ENCODE measurements at regions not wholly inside any gene's neighbourhood (a gene's known extent, or its start where the extent isn't known, plus 50 kb on each side); places are given as distances from the start of the nearest gene placed in this dataset.

- peak; percentile 62 for DNase-seq (ENCODE audit: extremely low spot score)
- ChIA-PET CTCF (interaction anchor here (0.7 kb wide), 1 partner anchor 342 kb away, joined by 3 read pairs; no protein-coding TSS in a partner anchor), POLR2A (no interaction called here)
- TF ChIP-seq LEF1 (IDR thresholded peaks at IDR 0.05; ENCODE audit: borderline replicate concordance) (no peak), L3MBTL2 (conservative IDR thresholded peaks at IDR 0.05) (peak; percentile 49; the same call in 1 of the 2 replicates)
- TF ChIP-seq, protein P1, sequence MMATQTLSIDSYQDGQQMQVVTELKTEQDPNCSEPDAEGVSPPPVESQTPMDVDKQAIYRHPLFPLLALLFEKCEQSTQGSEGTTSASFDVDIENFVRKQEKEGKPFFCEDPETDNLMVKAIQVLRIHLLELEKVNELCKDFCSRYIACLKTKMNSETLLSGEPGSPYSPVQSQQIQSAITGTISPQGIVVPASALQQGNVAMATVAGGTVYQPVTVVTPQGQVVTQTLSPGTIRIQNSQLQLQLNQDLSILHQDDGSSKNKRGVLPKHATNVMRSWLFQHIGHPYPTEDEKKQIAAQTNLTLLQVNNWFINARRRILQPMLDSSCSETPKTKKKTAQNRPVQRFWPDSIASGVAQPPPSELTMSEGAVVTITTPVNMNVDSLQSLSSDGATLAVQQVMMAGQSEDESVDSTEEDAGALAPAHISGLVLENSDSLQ (IDR thresholded peaks at IDR 0.05): peak; percentile 55; the same call in 1 of the 2 replicates
Measured at GRCh38 chr18:70464343-70465114, 175.7 kb downstream of the SOCS6 start.

DNA sequence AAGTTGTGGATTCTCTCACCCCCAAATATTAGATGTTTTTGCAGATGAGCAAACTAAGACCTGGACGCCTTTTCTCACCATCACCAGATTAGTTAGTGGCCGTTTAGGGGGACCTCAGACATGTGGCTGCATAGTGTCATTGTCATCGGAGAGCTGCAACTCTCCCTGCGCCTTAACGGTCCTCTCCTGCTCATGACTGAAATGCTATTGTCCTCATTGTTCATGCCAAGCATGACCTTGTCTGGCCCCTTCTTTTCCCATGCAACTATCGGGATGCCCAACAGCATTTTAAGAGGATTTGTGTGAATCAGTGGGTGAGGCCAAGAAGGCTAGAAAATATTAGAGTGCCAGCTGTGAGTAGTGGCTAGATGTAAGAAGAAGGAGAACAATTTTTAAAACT lies 174.2 kb downstream of the SOCS6 start:
- ChIA-PET POLR2A (no interaction called here), CTCF (no interaction called here)
- TF ChIP-seq TARDBP (IDR thresholded peaks at IDR 0.05): no peak
- no peak for TF ChIP-seq SP1 (IDR thresholded peaks at IDR 0.05)
- TF ChIP-seq, protein P1 (IDR thresholded peaks at IDR 0.05): no peak
- no peak for TF ChIP-seq CTBP1 (IDR thresholded peaks at IDR 0.05; ENCODE audit: borderline replicate concordance)
- no peak for TF ChIP-seq ARNT (IDR thresholded peaks at IDR 0.05)
- TF ChIP-seq L3MBTL2 (conservative IDR thresholded peaks at IDR 0.05): no peak
- no peak for TF ChIP-seq NFRKB (IDR thresholded peaks at IDR 0.05)
- TF ChIP-seq SUZ12 (IDR thresholded peaks at IDR 0.05): no peak
- no peak for TF ChIP-seq ZNF384 (IDR thresholded peaks at IDR 0.05)
- TF ChIP-seq ELF4 (IDR thresholded peaks at IDR 0.05): no peak
- TF ChIP-seq LEF1 (IDR thresholded peaks at IDR 0.05; ENCODE audit: borderline replicate concordance): no peak
- no peak for TF ChIP-seq FOXM1 (IDR thresholded peaks at IDR 0.05; ENCODE audit: borderline replicate concordance)
- TF ChIP-seq HDGF (IDR thresholded peaks at IDR 0.05; ENCODE audit: borderline replicate concordance): no peak
- no peak for TF ChIP-seq FOXA1 (IDR thresholded peaks at IDR 0.05)
- no peak for DNase-seq (ENCODE audit: extremely low spot score)

GRCh38 chr18:70462078-70462439 lies 173.2 kb downstream of the SOCS6 start:
- TF ChIP-seq LEF1 (IDR thresholded peaks at IDR 0.05; ENCODE audit: borderline replicate concordance) (no peak), NFRKB (IDR thresholded peaks at IDR 0.05) (no peak), L3MBTL2 (conservative IDR thresholded peaks at IDR 0.05) (no peak), FOXM1 (IDR thresholded peaks at IDR 0.05; ENCODE audit: borderline replicate concordance) (no peak), HDGF (IDR thresholded peaks at IDR 0.05; ENCODE audit: borderline replicate concordance) (no peak), FOXA1 (IDR thresholded peaks at IDR 0.05) (no peak), ARNT (IDR thresholded peaks at IDR 0.05) (no peak), ELF4 (IDR thresholded peaks at IDR 0.05) (no peak), SP1 (IDR thresholded peaks at IDR 0.05) (no peak), ZNF384 (IDR thresholded peaks at IDR 0.05) (no peak), BHLHE40 (IDR thresholded peaks at IDR 0.05; ENCODE audit: borderline replicate concordance) (no peak), FOXK2 (IDR thresholded peaks at IDR 0.05) (no peak), TARDBP (IDR thresholded peaks at IDR 0.05) (no peak), SUZ12 (IDR thresholded peaks at IDR 0.05) (no peak)
- TF ChIP-seq, protein P1 (IDR thresholded peaks at IDR 0.05): no peak
- CTCF ChIA-PET: interaction anchor here (0.8 kb wide), 1 partner anchor 30 kb away, joined by 3 read pairs; no protein-coding TSS in a partner anchor
- no peak for DNase-seq (ENCODE audit: extremely low spot score)
- POLR2A ChIA-PET: interaction anchor here (0.6 kb wide), 1 partner anchor 277 kb away, joined by 3 read pairs; no protein-coding TSS in a partner anchor

GRCh38 chr18:70461323-70462077 lies 172.7 kb downstream of the SOCS6 start:
- no peak for DNase-seq (ENCODE audit: extremely low spot score)
- CTCF ChIA-PET: no interaction called here
- TF ChIP-seq, protein P1 (IDR thresholded peaks at IDR 0.05): no peak
- TF ChIP-seq HDGF (IDR thresholded peaks at IDR 0.05; ENCODE audit: borderline replicate concordance) (no peak), ZNF384 (IDR thresholded peaks at IDR 0.05) (no peak), CTBP1 (IDR thresholded peaks at IDR 0.05; ENCODE audit: borderline replicate concordance) (no peak), TARDBP (IDR thresholded peaks at IDR 0.05) (no peak), SUZ12 (IDR thresholded peaks at IDR 0.05) (no peak), BHLHE40 (IDR thresholded peaks at IDR 0.05; ENCODE audit: borderline replicate concordance) (no peak), FOXK2 (IDR thresholded peaks at IDR 0.05) (no peak), SP1 (IDR thresholded peaks at IDR 0.05) (no peak), NFRKB (IDR thresholded peaks at IDR 0.05) (no peak), LEF1 (IDR thresholded peaks at IDR 0.05; ENCODE audit: borderline replicate concordance) (no peak), ELF4 (IDR thresholded peaks at IDR 0.05) (no peak), ARNT (IDR thresholded peaks at IDR 0.05) (no peak), FOXA1 (IDR thresholded peaks at IDR 0.05) (no peak), FOXM1 (IDR thresholded peaks at IDR 0.05; ENCODE audit: borderline replicate concordance) (no peak), L3MBTL2 (conservative IDR thresholded peaks at IDR 0.05) (no peak)
- POLR2A ChIA-PET: interaction anchor here (0.6 kb wide), 1 partner anchor 277 kb away, joined by 3 read pairs; no protein-coding TSS in a partner anchor

GRCh38 chr18:70459731-70460130 lies 170.9 kb downstream of the SOCS6 start:
- CTCF ChIA-PET: no interaction called here
- TF ChIP-seq CTBP1 (IDR thresholded peaks at IDR 0.05; ENCODE audit: borderline replicate concordance) (no peak), ZNF384 (IDR thresholded peaks at IDR 0.05) (no peak), NFRKB (IDR thresholded peaks at IDR 0.05) (no peak), TARDBP (IDR thresholded peaks at IDR 0.05) (no peak), BHLHE40 (IDR thresholded peaks at IDR 0.05; ENCODE audit: borderline replicate concordance) (no peak), ELF4 (IDR thresholded peaks at IDR 0.05) (no peak)
- POLR2A ChIA-PET: no interaction called here
- DNase-seq (ENCODE audit: extremely low spot score): no peak
